GM18505 (cell line): ENCODE measurements at regions not wholly inside any gene's neighbourhood (a gene's known extent, or its start where the extent isn't known, plus 50 kb on each side); places are given as distances from the start of the nearest gene placed in this dataset.
A peak's percentile ranks its signal among the peaks of the same experiment; 100 is the strongest.

Source experiments
- ATAC-seq: cut with Tn5 transposase; IDR thresholded peaks from one replicate; pipeline ENCODE4 v1.9.1; 2021; ENCODE audit not compliant: unreplicated experiment
- POLR2A ChIP-seq: IDR thresholded peaks from 4 replicates; pipeline ENCODE4 v1.6.1; 2011; ENCODE audit warnings: borderline replicate concordance; ENCODE audit not compliant: insufficient read depth, insufficient read length; ENCODE audit errors: extremely low read depth

DNA sequence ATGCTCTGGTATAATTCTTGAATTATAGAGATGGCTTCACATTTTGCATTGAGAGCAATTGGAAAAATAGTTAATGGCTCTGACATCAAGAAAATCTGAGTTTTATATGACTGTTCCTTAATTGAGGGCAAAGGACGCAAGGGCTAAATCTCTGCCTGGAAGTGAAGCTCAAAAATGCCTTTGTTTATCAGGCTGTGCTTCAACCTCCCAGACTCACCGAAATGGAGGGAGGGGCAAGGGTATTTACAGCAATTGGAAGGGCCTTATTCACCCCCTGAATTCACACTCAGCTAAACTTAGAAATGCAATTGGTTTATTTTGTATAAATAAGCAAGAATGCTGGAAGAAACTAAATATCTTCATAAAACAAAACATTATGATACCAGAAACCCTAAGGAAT lies 737.2 kb upstream of the MMS22L start:
- no peak for ATAC-seq
- no peak for TF ChIP-seq POLR2A

- ATAC-seq: no peak
- no peak for TF ChIP-seq POLR2A
Observed at GRCh38 chr6:98024359-98024758, 741.3 kb upstream of the MMS22L start.

- no peak for TF ChIP-seq POLR2A
- ATAC-seq: no peak
Observed at GRCh38 chr6:98027898-98028297, 744.9 kb upstream of the MMS22L start.

DNA sequence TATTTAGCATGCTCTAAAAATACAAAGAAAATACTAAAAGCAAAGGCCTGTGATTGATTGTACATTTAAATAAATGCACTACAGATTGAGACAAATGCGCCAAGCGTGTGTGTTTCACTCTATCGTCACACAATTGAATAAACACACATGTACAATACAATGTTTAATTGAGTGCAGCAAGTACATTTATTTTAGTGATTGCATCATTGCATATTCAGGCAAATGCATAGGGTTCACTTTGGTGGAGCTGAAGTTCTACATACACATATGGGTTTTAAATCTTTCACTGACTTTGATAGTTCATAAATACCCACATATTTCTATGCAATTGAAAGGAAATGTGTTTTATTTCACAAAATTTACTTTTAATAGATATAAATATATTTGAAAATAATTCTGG lies 750.6 kb upstream of the MMS22L start:
- TF ChIP-seq POLR2A: no peak
- no peak for ATAC-seq

DNA sequence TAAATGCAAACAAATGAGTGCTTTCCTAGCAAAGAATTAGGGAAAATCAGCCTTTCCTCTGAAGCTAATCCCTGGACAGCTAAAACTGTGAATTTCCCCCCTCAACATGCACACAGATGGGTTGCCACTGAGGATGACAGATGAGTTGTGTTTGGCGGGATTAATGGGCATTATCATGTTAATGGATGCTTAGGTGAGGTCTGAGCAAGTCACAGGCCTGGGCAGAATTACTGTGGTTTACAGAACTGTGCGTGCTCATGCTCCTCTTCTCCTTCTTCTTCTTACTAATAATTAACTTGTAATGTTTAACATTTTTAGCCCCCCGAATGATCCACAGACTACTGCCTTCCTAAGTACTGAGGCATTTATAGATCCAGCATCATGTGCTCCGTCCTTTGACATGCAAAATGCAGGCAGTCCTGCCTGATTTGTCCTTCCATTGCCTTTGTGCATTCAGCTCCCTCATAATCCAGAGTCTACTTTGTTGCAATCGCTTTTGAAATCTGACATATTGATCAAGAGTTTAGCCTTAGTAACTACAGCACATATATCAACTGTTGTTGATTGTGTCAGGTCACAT lies 753.4 kb upstream of the MMS22L start:
- ATAC-seq: no peak
- TF ChIP-seq POLR2A: no peak

DNA sequence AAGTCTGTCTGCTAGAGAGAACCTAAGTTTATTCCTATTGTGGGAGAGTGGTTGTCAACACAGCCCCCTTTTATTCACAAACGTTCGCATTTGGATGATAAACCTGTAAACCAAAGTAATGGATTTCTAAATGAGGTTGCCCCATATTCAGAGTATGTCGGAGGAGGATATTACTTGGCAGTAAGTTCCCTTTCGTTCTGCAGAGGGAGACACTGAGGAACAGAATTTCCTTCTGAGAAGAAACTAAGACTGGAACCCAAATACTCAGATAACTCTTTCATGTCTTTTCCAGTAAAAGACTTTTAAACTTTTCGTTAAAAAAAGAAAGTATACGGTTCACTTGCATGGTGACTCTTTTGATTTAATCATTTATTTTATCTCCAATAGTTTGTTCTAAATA lies 754.6 kb upstream of the MMS22L start:
- ATAC-seq: no peak

GRCh38 chr6:98039443-98039842 lies 756.4 kb upstream of the MMS22L start:
- TF ChIP-seq POLR2A: no peak
- no peak for ATAC-seq

More for the DNA sequence above, 754.6 kb upstream of the MMS22L start:
- no peak for TF ChIP-seq POLR2A

DNA sequence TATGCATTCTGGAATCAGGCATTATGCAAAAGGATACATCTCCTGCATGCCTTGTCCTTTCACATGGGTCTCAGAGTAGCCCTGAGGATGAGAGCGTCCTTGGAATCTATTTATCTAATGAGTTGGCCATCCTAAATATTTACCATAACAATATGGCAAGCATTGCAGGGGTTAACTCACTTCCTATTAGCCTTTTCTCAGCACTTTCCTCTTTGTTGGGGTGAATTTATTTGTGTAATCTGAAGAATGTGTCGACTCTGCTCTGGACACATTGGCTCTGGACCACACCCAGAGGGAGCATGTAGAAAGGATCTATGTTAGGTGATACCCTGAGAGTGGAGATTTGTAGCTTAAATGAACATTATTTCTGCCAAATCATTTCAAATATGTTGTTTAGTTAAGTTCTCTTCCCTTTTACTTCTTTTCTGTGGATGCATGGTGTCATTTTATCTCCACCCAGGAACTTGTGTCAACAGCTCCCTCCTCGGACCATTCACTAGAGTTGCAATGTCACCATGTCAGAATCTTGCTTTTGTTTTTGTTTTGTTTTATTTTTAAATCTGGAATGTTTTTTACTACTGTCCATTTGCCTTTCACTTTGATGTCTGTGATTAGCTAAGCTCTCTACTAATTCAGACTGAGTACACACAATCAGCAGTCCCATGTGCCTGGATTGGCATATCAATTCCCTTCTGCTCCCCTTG lies 757.0 kb upstream of the MMS22L start:
- no peak for ATAC-seq
- TF ChIP-seq POLR2A: no peak

GRCh38 chr6:98041056-98041455 lies 758.0 kb upstream of the MMS22L start:
- no peak for ATAC-seq
- TF ChIP-seq POLR2A: no peak

GRCh38 chr6:98041921-98042320 lies 758.9 kb upstream of the MMS22L start:
- no peak for TF ChIP-seq POLR2A
- no peak for ATAC-seq

DNA sequence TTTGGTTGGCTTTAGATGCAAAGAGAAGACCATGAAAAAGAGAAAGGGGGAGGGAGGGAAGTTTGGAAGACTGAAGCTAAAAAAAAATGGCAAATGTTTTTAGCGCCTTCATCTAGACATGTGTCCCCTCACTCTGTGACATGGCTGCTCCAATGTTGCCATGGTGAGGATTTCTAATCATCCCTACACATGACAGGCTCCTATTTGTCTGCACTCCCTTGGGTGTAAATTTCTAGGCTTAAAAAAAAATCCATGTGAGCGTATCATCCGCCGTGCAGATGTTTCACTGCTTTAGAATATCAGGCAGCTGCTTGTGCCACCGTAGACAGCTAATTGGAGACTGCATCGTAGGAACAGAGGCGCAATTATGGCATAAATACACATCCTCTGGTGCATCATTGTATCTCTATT lies 761.1 kb upstream of the MMS22L start:
- no peak for ATAC-seq
- no peak for TF ChIP-seq POLR2A

DNA sequence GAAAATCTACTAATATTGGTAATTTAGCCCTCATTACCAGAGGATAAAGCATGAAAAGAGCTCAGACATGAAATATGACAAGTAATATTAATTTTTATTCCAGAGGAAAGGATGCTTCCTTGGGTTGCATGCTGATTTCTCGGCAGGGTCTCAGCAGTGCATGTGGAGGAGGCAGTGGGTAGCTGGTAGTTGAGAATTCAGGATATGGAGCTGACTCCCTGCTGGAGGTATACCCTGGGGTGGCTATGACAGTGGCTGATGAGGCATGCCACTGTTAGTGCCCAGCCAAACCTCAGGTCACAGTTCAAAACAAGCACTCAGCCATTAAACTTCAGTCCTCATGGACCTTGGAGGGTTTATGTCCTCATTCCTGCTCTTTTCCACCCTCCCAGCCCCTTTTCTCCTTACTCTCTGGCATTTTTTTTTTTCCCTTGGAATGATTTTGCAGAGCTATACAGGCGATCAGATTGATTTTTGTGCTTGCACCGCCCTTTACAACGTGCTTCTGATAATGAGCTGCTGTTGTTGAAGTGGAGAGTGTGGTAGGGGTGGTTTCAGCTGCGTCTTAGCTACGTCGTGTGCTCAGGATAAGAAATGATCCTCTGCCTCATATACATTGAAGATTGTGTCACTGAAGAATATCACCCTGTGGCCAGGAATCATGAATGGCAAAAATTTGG lies 761.9 kb upstream of the MMS22L start:
- TF ChIP-seq POLR2A: no peak

DNA sequence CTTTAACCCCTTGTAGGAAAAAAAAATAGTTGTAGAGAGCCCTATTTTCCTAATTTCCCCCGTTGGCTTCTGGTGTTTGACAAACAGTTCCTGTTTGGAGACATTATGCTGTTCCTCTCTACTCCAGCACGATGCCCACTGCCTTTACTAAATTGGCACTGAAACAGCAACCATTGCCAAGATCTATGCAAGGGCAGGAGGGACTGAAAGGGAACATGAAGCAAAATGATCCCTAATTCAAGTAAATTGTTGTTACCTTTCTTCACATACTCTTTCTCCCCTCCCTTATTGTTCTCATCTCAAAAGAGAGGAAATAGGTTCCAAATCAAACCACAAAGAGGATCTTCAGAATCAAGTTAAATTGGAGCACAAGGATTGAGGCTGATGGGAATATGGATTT lies 764.1 kb upstream of the MMS22L start:
- ATAC-seq: no peak
- no peak for TF ChIP-seq POLR2A

More for the DNA sequence above, 761.9 kb upstream of the MMS22L start:
- no peak for ATAC-seq

GRCh38 chr6:98047871-98048270 lies 764.9 kb upstream of the MMS22L start:
- ATAC-seq: no peak
- no peak for TF ChIP-seq POLR2A

DNA sequence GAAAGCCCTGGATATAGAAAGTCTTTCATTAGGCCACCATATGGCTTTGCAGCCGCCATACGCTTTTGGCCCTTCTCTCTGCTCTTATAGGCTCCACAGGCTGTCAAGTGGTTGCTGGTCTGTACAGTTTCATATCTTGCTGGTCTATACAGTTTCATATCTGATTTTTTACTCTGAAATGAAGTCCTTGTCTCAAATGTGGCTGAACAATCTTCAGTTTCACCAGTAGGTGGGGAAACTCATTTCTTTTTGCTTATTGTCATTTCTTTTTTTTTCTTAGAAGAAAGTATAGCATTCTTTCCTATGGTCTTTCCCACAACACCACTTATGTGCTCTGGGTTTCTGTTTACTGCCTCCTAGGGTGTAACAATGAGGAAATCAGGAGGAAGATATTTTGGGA lies 771.4 kb upstream of the MMS22L start:
- ATAC-seq: peak; percentile 58

DNA sequence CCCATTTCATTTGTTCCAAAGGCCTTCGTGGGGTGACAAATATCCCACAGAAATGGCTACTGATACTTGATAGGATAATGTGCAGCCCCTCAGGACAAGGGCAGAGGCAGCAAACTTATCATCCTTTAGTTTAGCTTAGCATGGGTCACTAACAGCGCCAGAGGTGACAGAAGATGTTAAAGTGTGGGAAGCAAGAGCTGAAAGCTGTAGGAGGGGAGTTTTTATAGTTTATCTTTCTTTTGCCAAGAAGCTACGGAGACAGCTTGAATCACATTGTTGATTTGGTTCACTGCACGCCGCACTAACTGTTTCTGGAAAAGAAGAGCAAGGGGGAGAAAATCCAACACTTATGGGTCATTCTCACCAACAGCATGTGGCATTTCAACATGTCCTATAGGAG lies 773.9 kb upstream of the MMS22L start:
- TF ChIP-seq POLR2A: no peak
- no peak for ATAC-seq

More for the DNA sequence above, 771.4 kb upstream of the MMS22L start:
- TF ChIP-seq POLR2A: no peak
